Anterior cingulate cortex (tissue), 58 donors: ENCODE measurements at regions not wholly inside any gene's neighbourhood (a gene's known extent, or its start where the extent isn't known, plus 50 kb on each side); places are given as distances from the start of the nearest gene placed in this dataset.

Source experiments
- DNase-seq, 58 donors: peaks; one replicate each; lab custom pipeline; 2025; lab: John Stamatoyannopoulos, UW

GRCh38 chr18:56060967-56061541, 473.1 kb upstream of the TCF4 start:
- DNase-seq, result no peak

- no peak for DNase-seq
Measured at GRCh38 chr18:56052202-56052601, 464.2 kb upstream of the TCF4 start.

DNA sequence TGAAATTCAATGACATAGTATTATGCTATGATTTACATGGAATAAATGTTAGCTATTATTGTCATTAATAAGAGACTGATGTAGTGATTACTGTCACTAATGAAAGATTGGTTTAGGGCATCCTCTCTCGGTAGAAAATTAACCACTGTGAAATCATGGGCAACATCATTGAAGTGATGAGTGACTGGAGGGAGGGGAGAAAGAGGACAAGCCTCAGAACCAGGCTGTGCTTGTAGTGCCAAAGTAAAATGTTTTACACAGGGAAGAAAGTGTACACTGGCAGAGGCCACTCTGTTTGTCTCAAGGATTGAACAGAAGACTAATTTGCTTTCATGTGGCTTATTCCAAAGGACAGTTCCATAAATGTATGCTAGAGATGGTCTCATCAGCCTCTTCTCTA, 456.2 kb upstream of the TCF4 start:
- peak in 2 of 58 donors; percentile 8 to 26 for DNase-seq

- DNase-seq, result peak in 56 of 58 donors; percentile 29 to 96 (median 81)
Measured at GRCh38 chr18:56043641-56044061, 455.7 kb upstream of the TCF4 start.

DNA sequence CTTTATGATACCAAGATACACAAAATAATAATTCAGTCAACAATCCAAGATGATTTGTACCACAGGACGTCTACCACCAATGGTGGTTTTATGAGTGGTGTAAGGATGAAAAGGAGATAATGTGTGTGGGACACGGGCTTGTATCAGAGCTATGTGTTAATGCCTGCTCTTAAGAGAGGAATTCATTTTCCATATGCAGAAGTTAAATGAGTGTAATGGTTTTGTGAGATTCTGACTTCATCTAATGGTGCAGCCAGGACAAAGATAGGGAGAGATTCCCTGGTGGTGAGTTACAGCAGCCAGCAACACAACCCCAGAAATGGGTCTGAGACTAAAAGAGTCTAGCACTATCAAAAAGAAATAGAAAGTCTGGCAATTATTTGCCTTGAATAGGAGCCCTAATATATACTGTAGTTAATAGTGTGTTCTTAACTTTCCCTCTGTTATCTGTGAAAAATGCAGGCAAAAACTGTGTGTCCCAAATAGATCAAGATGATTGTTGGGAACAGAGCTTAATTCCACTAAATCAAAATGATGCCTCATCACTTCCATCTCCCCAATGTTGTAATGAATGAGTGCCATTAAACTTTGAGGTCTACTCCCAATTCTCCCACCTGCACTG, 455.0 kb upstream of the TCF4 start:
- DNase-seq, result peak in 1 of 58 donors; percentile 2

DNA sequence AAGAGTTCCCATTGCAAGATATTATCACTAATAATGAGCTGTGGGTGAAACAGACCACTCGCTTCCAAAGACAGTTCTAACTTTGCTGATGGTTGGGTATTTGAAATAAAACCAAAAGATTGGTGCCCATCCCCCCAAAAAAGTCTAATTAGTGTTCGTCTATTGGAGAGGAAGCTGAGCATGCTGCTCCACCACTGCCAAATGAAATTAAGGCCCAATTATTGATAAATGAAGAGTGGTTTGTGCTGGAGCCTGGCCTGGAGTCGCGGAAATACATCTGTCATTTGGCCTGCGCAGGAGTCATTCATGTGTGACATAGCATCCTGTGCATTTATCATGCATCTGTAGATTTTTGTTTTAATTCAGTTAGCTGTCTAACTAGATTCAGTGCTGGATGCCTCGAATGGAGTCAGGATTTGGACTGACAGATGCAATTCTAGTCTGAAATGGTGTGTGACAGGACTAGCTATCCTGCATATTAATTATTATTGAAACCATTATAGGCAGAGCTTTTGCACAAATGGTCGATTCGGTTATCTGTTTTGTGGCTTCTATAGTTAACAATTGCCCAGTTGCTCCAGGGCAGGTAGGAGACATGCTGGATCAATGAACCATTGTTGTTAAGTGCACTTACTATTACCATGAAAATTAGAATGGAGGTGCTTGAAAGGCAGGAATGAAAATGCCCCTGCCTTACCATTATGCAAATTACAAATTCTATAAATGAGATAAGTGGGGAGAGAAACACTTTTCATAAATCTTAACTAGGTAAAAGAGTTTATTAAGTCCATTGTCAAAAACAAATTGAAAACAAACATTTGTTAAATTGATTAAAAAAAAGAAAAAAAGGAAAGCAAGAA, 450.4 kb upstream of the TCF4 start:
- no peak for DNase-seq

DNA sequence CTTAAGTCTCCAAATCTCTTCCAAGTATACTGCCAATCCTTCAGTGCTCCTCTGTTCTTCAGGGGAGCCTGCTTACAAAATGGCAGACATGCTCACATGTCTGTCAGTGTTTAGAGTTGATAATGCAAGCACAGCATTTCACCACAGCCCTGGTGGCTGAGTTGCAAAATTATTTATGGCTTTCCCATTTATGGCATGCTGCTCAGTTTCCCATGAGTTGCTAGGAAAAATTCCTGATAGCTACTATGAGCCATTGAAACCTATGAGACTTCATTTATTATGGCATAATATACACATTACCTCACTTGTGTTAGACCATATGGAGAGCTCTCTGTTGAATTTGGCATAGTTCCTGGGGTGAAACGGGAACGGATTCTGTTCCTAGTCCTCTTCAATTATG, 448.7 kb upstream of the TCF4 start:
- no peak for DNase-seq

DNA sequence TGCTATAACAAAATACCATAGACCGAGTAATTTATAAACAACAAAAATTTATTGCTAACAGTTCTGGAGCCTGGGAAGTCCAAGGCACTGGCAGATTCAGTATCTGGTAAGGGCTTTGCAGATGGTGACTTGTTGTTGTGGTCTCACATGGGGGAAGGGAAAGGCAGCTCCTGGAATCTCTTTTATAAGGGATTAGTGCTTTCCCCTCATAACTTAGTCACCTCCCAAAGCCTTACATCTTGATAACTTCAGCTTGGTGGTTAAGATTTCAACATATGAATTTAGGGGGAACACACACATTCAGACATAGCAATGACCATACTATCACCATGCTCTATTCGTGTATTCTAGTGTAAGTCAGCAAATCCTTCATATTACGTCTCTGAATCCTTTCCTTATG, 447.6 kb upstream of the TCF4 start:
- DNase-seq, result no peak

- DNase-seq, result no peak
Measured at GRCh38 chr18:56034949-56035348, 447.0 kb upstream of the TCF4 start.

DNA sequence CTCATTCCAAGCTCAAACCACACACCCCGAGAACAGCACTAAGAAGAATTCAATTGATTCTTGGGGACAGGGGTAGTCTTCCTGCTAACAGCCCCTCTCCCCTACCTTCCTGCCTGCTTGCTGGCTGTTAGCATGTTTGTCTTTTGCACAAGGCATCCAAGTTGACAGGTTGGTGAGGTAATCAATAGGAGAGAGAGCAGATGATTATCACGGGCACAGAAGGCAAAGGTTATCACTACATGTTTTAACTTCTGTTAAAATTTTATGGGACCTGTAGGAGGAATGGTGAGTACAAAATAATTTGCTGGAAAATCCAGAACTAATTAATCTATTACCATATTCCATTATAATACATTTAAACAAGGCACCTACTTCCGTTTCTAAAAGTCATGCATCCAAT, 442.1 kb upstream of the TCF4 start:
- no peak for DNase-seq

DNA sequence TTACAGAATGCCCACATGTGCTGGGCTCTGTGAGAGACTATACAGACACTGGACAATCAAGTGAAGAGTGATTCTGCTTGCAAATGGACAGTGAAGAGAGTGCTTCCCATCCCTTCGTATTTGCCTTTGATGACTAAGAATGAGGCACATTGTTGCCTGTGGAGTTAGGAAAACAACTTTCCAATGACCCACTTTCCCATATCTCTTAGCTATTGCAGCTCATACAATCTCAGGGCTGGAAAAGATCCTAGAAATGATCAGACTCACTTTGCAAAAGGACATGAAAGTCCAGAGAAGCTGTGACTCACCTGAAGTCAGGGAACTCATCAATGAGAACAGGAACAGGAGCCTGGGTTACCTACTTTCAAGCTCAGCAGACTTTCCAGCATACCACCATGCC, 440.5 kb upstream of the TCF4 start:
- peak in 1 of 58 donors; percentile 4 for DNase-seq

DNA sequence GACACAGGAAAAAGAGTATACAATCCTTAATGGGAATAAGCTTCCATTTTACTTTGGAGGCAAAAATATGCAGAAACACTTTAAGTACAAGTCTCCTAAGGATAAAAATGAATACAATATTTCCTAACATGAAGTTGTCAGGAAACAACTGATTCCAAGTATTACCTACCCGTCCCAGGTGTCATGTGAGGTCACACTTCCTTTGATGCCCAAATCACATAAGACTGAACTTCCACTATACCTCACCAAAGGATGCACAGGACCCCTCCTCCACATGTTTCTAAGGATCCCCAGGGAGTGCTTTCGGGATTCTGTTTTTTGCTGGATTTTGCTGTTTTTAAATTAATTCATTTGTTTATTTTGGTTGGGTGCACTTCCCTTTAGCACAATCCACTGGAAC, 438.5 kb upstream of the TCF4 start:
- no peak for DNase-seq

GRCh38 chr18:56021809-56022195, 433.8 kb upstream of the TCF4 start:
- DNase-seq, result no peak

DNA sequence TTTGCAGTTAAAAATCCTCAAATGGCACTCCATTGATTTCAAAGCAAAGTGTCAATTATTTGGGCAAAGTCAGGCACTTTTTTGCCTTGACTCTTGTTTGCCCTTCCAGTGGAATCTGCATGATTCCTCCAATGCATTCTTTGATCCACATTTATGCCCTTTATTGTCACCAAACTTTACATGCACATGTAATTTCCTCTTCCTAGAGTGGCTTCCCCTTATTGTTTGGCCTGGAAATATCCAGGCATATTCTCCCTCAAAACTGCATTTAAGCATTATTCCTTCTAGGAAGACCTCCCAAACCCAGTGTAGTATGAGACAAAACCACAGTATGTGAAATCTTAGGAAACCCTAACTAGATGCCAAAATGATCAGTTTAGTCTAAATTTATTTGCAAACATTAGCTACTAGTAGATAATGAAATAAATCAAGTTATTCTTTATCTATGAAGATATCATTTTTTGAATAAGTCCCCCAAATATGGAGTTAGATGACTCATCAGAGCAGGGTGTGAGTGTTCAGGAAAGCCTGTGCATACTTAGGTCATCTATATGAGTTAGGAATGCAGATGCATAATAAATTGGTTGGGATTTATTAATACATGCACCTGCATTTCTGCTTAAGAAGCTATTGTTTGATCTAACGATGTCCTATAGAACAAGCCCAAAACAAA, 433.3 kb upstream of the TCF4 start:
- no peak for DNase-seq

DNA sequence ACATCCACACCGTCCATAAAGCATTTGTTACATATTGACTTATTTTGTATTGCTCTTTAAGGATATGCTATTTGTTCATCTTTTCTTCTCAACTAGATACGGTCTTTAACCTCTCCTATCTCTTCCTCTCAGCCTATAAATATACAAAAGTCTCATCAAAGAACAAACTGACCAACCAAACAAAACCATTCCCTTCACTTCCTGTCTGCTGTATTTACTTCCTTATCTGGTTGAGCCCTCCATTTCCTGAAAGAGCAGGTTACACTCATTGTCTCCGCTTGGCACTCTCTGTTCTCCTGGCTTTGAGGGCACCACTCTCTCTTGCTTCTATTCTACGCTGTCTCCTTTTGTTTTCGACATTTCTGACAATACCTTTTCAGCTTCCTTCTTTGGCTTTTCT, 431.9 kb upstream of the TCF4 start:
- DNase-seq, result no peak

DNA sequence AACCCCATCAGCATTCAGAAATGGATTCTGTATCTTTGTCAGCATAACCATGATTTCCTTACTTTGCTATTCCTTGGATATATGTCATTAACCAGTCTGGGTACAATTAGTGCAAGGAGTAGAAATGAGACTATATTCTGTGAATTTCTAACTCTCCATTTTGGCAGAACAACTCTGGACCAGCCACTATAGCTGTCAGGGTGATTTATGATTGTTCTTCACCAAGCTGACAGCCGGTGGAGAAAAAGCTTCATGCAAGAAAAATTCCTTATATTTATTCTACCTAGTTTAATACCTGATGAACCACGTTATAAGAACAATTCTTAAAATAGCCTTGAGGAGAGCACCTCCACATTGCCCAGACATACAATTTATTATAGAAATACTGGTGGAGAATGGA, 431.2 kb upstream of the TCF4 start:
- no peak for DNase-seq

- no peak for DNase-seq
Measured at GRCh38 chr18:56009411-56009810, 421.4 kb upstream of the TCF4 start.

DNA sequence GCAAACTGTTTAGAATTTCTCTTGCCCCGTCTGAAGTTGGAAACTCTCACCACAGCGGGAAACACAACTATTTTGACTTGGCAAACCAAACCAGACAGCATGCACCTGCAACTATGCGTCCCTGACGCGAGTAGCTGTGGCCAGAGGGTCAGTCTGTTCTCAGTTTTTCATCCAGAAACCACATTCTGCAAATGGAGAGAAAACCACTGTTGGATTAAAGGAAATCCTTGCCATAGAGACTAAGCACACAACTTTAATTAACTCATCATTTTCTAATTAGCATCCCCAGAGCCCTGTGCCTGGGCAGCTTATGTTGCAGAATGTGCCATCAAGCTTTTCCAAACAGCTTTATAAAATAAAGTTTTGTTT, 415.7 kb upstream of the TCF4 start:
- peak in 5 of 58 donors; percentile 6 to 33 (median 17) for DNase-seq

- DNase-seq, result peak in 10 of 58 donors; percentile 5 to 68 (median 43)
Measured at GRCh38 chr18:56003009-56003719, 415.2 kb upstream of the TCF4 start.

- no peak for DNase-seq
Measured at GRCh38 chr18:56001576-56001975, 413.6 kb upstream of the TCF4 start.

DNA sequence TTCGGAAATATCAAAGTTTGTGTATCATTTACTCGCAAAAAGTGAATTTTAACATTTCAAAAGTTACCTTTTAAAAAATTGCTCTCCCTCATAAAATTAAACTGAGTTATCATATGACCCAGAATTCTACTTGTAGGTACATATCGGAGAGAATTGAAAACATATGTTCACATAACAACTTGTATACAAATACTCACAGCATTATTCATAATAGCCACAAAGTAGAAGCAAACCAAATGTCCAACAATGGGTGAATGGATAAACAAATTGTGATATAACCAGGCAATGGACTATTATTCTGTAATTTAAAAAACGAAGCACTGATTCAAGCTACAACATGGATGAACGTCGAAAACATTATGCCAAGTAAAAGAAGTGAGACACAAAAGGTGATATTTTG, 412.0 kb upstream of the TCF4 start:
- no peak for DNase-seq
